NCI-H2196 (cell line): ENCODE measurements at regions not wholly inside any gene's neighbourhood (a gene's known extent, or its start where the extent isn't known, plus 50 kb on each side); places are given as distances from the start of the nearest gene placed in this dataset.
"Not testable (repeated sequence)": the region's sequence is repeated elsewhere in the genome, so short reads cannot be mapped to it uniquely, and the experiment has no call there.

Experiments
- DNase-seq: peaks from one replicate; lab custom pipeline; 2025; ENCODE audit not compliant: unreplicated experiment; lab: John Stamatoyannopoulos, UW

GRCh38 chr7:55705728-55706450 lies 133.6 kb upstream of the VOPP1 start:
- DNase-seq, result not testable (repeated sequence)

GRCh38 chr7:55702831-55703230 lies 130.5 kb upstream of the VOPP1 start:
- not testable (repeated sequence) for DNase-seq

GRCh38 chr7:55699450-55699842 lies 127.1 kb upstream of the VOPP1 start:
- DNase-seq, result not testable (repeated sequence)

- peak; percentile 68 for DNase-seq
Observed at GRCh38 chr7:55698607-55699449, 126.5 kb upstream of the VOPP1 start.

- not testable (repeated sequence) for DNase-seq
Observed at GRCh38 chr7:55695893-55696701, 123.8 kb upstream of the VOPP1 start.

GRCh38 chr7:55694484-55694883 lies 122.2 kb upstream of the VOPP1 start:
- not testable (repeated sequence) for DNase-seq

- DNase-seq, result peak; percentile 51
Observed at GRCh38 chr7:55688684-55689681, 116.7 kb upstream of the VOPP1 start.

- not testable (repeated sequence) for DNase-seq
Observed at GRCh38 chr7:55688261-55688660, 116.0 kb upstream of the VOPP1 start.

- DNase-seq, result not testable (repeated sequence)
Observed at GRCh38 chr7:55687252-55687651, 115.0 kb upstream of the VOPP1 start.

GRCh38 chr7:55686771-55687170 lies 114.5 kb upstream of the VOPP1 start:
- not testable (repeated sequence) for DNase-seq

GRCh38 chr7:55683501-55683900 lies 111.2 kb upstream of the VOPP1 start:
- not testable (repeated sequence) for DNase-seq

GRCh38 chr7:55675589-55675988 lies 103.3 kb upstream of the VOPP1 start:
- not testable (repeated sequence) for DNase-seq

GRCh38 chr7:55673525-55673924 lies 101.2 kb upstream of the VOPP1 start:
- DNase-seq, result not testable (repeated sequence)

GRCh38 chr7:55672084-55672483 lies 99.8 kb upstream of the VOPP1 start:
- not testable (repeated sequence) for DNase-seq

GRCh38 chr7:55657654-55658053 lies 85.4 kb upstream of the VOPP1 start:
- no peak for DNase-seq

GRCh38 chr7:55651057-55651456 lies 78.8 kb upstream of the VOPP1 start:
- DNase-seq, result no peak

GRCh38 chr7:55649238-55649637 lies 76.9 kb upstream of the VOPP1 start:
- no peak for DNase-seq

- DNase-seq, result no peak
Observed at GRCh38 chr7:55644567-55644966, 72.3 kb upstream of the VOPP1 start.

- DNase-seq, result no peak
Observed at GRCh38 chr7:55642266-55642665, 70.0 kb upstream of the VOPP1 start.

GRCh38 chr7:55641811-55642210 lies 69.5 kb upstream of the VOPP1 start:
- DNase-seq, result no peak
